MCF 10A (cell line): ENCODE measurements at regions not wholly inside any gene's neighbourhood (a gene's known extent, or its start where the extent isn't known, plus 50 kb on each side); places are given as distances from the start of the nearest gene placed in this dataset.

ENCODE experiments used
- BruUV-seq: library from RNA; stranded (reverse); fragments of 400-500 nt; replicated peaks from 2 replicates; lab custom pipeline; 2021; lab: Mats Ljungman, UMichigan
- CTCF ChIA-PET: fragments of 300-600 bp; sonication (Branson Sonifier 250); formaldehyde crosslinking; extraction: SDS; loops from one replicate; lab custom pipeline; 2021; ENCODE audit warnings: antibody characterized with exemption, inconsistent platforms; lab: Yijun Ruan, JAX
- POLR2A ChIA-PET: fragments of 300-600, 350-650 bp; sonication (Branson Sonifier 250); formaldehyde crosslinking; extraction: SDS; loops from one replicate; lab custom pipeline; 2020; ENCODE audit warnings: antibody characterized with exemption, inconsistent platforms; lab: Yijun Ruan, JAX
- DNase-seq: peaks from one replicate; pipeline ENCODE4 v3.0.0-alpha.2; 2018; ENCODE audit not compliant: unreplicated experiment
- H3K27ac Mint-ChIP-seq: one replicate; pipeline ENCODE4 v1.8.0; 2022; ENCODE audit warnings: mild to moderate bottlenecking, low read depth, mixed read lengths; ENCODE audit not compliant: unreplicated experiment
- H3K27me3 Mint-ChIP-seq: one replicate; pipeline ENCODE4 v1.8.0; 2022; ENCODE audit warnings: mixed read lengths; ENCODE audit not compliant: insufficient read depth, unreplicated experiment
- H3K36me3 Mint-ChIP-seq: one replicate; pipeline ENCODE4 v1.8.0; 2022; ENCODE audit warnings: mild to moderate bottlenecking, moderate library complexity, mixed read lengths; ENCODE audit not compliant: insufficient read depth, unreplicated experiment
- H3K4me1 Mint-ChIP-seq: one replicate; pipeline ENCODE4 v1.8.0; 2022; ENCODE audit warnings: mixed read lengths; ENCODE audit not compliant: insufficient read depth, unreplicated experiment
- H3K4me3 Mint-ChIP-seq: one replicate; pipeline ENCODE4 v1.8.0; 2022; ENCODE audit warnings: mild to moderate bottlenecking, moderate library complexity, mixed read lengths; ENCODE audit not compliant: unreplicated experiment
- H3K9me3 Mint-ChIP-seq: one replicate; pipeline ENCODE4 v1.8.0; 2022; ENCODE audit warnings: mixed read lengths; ENCODE audit not compliant: unreplicated experiment
- intact Hi-C: fragments of 100-400 bp; cut with micrococcal nuclease; formaldehyde crosslinking; loops from 2 replicates; pipeline ENCODE4 v1.14.1; 2022
- TF ChIP-seq, protein P1 (sequence below): fragments of 200-600 bp; IDR thresholded peaks from one replicate; pipeline ENCODE4 v1.8.0; 2022; ENCODE audit warnings: antibody characterized with exemption, mild to moderate bottlenecking; ENCODE audit not compliant: unreplicated experiment

DNA sequence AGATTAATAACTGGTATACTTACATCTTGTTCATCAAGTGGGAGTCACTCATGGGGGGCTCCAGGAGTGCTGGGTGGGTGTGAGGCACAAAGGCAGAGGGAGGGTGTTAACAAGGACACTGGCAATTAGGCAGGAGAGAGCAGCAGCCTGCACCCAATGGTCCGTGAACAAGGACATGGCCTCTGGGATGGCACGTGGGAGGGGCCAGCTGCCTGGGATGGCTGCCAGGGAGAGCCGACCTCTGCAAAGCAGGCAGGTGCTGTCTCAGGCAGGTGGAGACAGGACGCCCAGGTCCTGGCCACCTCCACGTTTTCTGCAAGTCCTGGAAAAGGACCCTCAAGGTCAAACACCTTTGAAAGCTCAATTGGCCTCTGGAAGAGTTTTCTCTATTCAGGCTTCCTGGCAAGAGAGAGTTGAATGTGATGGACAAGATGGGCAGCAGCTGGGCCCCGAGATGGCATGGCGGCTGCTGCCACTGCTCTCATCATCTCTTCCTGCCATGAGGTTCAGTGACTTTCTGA lies 257.1 kb downstream of the BUD13 start:
- TF ChIP-seq, protein P1, sequence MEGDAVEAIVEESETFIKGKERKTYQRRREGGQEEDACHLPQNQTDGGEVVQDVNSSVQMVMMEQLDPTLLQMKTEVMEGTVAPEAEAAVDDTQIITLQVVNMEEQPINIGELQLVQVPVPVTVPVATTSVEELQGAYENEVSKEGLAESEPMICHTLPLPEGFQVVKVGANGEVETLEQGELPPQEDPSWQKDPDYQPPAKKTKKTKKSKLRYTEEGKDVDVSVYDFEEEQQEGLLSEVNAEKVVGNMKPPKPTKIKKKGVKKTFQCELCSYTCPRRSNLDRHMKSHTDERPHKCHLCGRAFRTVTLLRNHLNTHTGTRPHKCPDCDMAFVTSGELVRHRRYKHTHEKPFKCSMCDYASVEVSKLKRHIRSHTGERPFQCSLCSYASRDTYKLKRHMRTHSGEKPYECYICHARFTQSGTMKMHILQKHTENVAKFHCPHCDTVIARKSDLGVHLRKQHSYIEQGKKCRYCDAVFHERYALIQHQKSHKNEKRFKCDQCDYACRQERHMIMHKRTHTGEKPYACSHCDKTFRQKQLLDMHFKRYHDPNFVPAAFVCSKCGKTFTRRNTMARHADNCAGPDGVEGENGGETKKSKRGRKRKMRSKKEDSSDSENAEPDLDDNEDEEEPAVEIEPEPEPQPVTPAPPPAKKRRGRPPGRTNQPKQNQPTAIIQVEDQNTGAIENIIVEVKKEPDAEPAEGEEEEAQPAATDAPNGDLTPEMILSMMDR = no peak
- Mint-ChIP-seq H3K27me3 (peaks cover 42% of the 10 kb centered on the region), H3K27ac (no peak overlapping the region), H3K4me1 (no peaks in the 10 kb centered on the region), H3K36me3 (no peaks in the 10 kb centered on the region), H3K9me3 (no peaks in the 10 kb centered on the region), H3K4me3 (no peak overlapping the region)
- DNase-seq = no peak
- CTCF ChIA-PET = no interaction called here
- BruUV-seq = no TSS peak
- intact Hi-C loops = loop anchor here (2.0 kb wide), 1 partner anchor 125 kb away; no protein-coding TSS in a partner anchor
- POLR2A ChIA-PET = no interaction called here

GRCh38 chr11:116513894-116514293 lies 258.9 kb downstream of the BUD13 start:
- TF ChIP-seq, protein P1 = peak; percentile 41
- Mint-ChIP-seq H3K9me3 (no peaks in the 10 kb centered on the region), H3K27me3 (peaks cover 42% of the 10 kb centered on the region), H3K4me3 (no peak overlapping the region), H3K36me3 (no peaks in the 10 kb centered on the region), H3K4me1 (no peaks in the 10 kb centered on the region), H3K27ac (no peak overlapping the region)
- ChIA-PET CTCF (interaction anchor here (1.2 to 1.8 kb wide), 4 partner anchors 8 to 229 kb away, joined by 3 to 8 read pairs (median 3); no protein-coding TSS in a partner anchor), POLR2A (no interaction called here)
- DNase-seq = peak; percentile 70
- intact Hi-C loops = loop anchor here (2.0 to 5.0 kb wide), 2 partner anchors 127 to 178 kb away; no protein-coding TSS in a partner anchor
- BruUV-seq = no TSS peak

DNA sequence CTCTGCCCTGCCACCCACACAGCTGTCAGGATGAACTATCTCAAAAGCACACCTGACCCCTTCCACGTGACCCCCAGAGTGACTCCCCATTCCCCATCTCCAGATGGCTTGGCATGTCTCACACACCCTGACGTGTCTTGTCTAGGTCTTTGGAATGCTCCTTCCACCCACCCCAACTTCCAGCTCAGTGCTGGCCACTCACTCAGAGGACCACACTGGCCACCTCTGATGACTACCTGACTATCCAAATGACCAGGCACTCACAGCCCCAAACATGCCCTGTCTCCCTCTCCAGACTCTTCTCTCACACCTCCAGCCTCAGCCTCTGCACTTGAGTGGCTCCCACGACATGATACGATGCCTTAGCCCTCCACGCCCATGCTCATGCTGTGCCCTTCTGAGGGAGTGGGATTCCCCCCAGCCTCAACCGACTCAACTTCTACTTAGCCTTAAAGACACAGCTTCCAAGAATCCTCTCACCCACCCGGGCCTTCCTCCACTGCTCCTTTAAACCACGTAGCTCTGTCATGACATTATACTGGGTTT lies 259.4 kb downstream of the BUD13 start:
- no peak for DNase-seq
- no peak overlapping the region for H3K27ac Mint-ChIP-seq
- CTCF ChIA-PET = interaction anchor here (0.6 to 1.8 kb wide), 5 partner anchors 9 to 229 kb away, joined by 3 to 8 read pairs (median 3); no protein-coding TSS in a partner anchor
- BruUV-seq = no TSS peak
- H3K9me3 Mint-ChIP-seq = no peaks in the 10 kb centered on the region
- H3K36me3 Mint-ChIP-seq = no peaks in the 10 kb centered on the region
- H3K4me1 Mint-ChIP-seq = no peaks in the 10 kb centered on the region
- TF ChIP-seq, protein P1 = no peak
- no peak overlapping the region for H3K4me3 Mint-ChIP-seq
- H3K27me3 Mint-ChIP-seq = peaks cover 42% of the 10 kb centered on the region
- POLR2A ChIA-PET = no interaction called here
- intact Hi-C loops = loop anchor here (5.0 kb wide), 1 partner anchor 179 kb away; no protein-coding TSS in a partner anchor

- no peaks in the 10 kb centered on the region for H3K36me3 Mint-ChIP-seq
- no peak overlapping the region for H3K4me3 Mint-ChIP-seq
- BruUV-seq = no TSS peak
- ChIA-PET CTCF (interaction anchor here (0.6 to 1.8 kb wide), 3 partner anchors 13 to 129 kb away, joined by 3 to 8 read pairs (median 4); no protein-coding TSS in a partner anchor), POLR2A (no interaction called here)
- intact Hi-C loops = loop anchor here (5.0 kb wide), 1 partner anchor 179 kb away; no protein-coding TSS in a partner anchor
- H3K9me3 Mint-ChIP-seq = no peaks in the 10 kb centered on the region
- DNase-seq = no peak
- H3K27ac Mint-ChIP-seq = no peak overlapping the region
- peaks cover 42% of the 10 kb centered on the region for H3K27me3 Mint-ChIP-seq
- TF ChIP-seq, protein P1 = no peak
- H3K4me1 Mint-ChIP-seq = no peaks in the 10 kb centered on the region
Measured at GRCh38 chr11:116512841-116513240, 259.9 kb downstream of the BUD13 start.
